ENCODE measurements at regions not wholly inside any gene's neighbourhood (a gene's known extent, or its start where the extent isn't known, plus 50 kb on each side); places are given as distances from the start of the nearest gene placed in this dataset.

- in situ Hi-C loops (cut with MboI; ENCODE audit: low sequenced_read_pairs), result no loop called here
- Histone ChIP-seq H3K4me3 (no peak overlapping the region), H3K9me3 (no peaks in the 10 kb centered on the region), H3K27me3 (ENCODE audit: low read depth) (no peaks in the 10 kb centered on the region), H3K4me1 (peaks cover 19% of the 10 kb centered on the region), H3K36me3 (replicated peaks) (no peaks in the 10 kb centered on the region)
- DNase-seq (ENCODE audit: low spot score in 2 of 2), result no peak
Measured at GRCh38 chr3:31013843-31014242, 119.4 kb upstream of the GADL1 start.

- Histone ChIP-seq H3K9me3 (no peaks in the 10 kb centered on the region), H3K4me3 (no peak overlapping the region), H3K27me3 (ENCODE audit: low read depth) (no peaks in the 10 kb centered on the region), H3K36me3 (replicated peaks) (no peaks in the 10 kb centered on the region), H3K4me1 (peaks cover 15% of the 10 kb centered on the region)
- in situ Hi-C loops (cut with MboI; ENCODE audit: low sequenced_read_pairs), result no loop called here
- no peak for DNase-seq (ENCODE audit: low spot score in 2 of 2)
Measured at GRCh38 chr3:31014317-31015040, 120.0 kb upstream of the GADL1 start.

GRCh38 chr3:31016196-31016595, 121.7 kb upstream of the GADL1 start:
- Histone ChIP-seq H3K9me3 (no peaks in the 10 kb centered on the region), H3K36me3 (replicated peaks) (no peaks in the 10 kb centered on the region), H3K4me1 (peaks cover 8% of the 10 kb centered on the region), H3K27me3 (ENCODE audit: low read depth) (no peaks in the 10 kb centered on the region), H3K4me3 (no peak overlapping the region)
- in situ Hi-C loops (cut with MboI; ENCODE audit: low sequenced_read_pairs), result no loop called here
- DNase-seq (ENCODE audit: low spot score in 2 of 2), result peak in 1 of 2 experiments; percentile 17

- H3K36me3 ChIP-seq (replicated peaks), result no peaks in the 10 kb centered on the region
- no peak for DNase-seq (ENCODE audit: low spot score in 2 of 2)
- no peak overlapping the region for H3K4me3 ChIP-seq
- H3K4me1 ChIP-seq, result no peaks in the 10 kb centered on the region; the same call in 1 of the 2 replicates
- H3K9me3 ChIP-seq, result no peaks in the 10 kb centered on the region
- in situ Hi-C loops (cut with MboI; ENCODE audit: low sequenced_read_pairs), result no loop called here
- H3K27me3 ChIP-seq (ENCODE audit: low read depth), result no peaks in the 10 kb centered on the region
Measured at GRCh38 chr3:31022716-31023115, 128.3 kb upstream of the GADL1 start.

GRCh38 chr3:31025541-31025940, 131.1 kb upstream of the GADL1 start:
- H3K9me3 ChIP-seq, result 0 out of 2 replicates have a peak, but pooled peaks cover 4% of the 10 kb centered on the region
- H3K4me3 ChIP-seq, result no peak overlapping the region
- no peak for DNase-seq (ENCODE audit: low spot score in 2 of 2)
- no peaks in the 10 kb centered on the region for H3K36me3 ChIP-seq (replicated peaks)
- H3K27me3 ChIP-seq (ENCODE audit: low read depth), result no peaks in the 10 kb centered on the region
- H3K4me1 ChIP-seq, result no peaks in the 10 kb centered on the region
- in situ Hi-C loops (cut with MboI; ENCODE audit: low sequenced_read_pairs), result no loop called here

GRCh38 chr3:31027191-31027761, 132.8 kb upstream of the GADL1 start:
- Histone ChIP-seq H3K27me3 (ENCODE audit: low read depth) (no peaks in the 10 kb centered on the region), H3K36me3 (replicated peaks) (no peaks in the 10 kb centered on the region), H3K9me3 (0 out of 2 replicates have a peak, but pooled peaks cover 4% of the 10 kb centered on the region), H3K4me1 (no peaks in the 10 kb centered on the region), H3K4me3 (no peak overlapping the region)
- DNase-seq (ENCODE audit: low spot score in 2 of 2), result no peak
- in situ Hi-C loops (cut with MboI; ENCODE audit: low sequenced_read_pairs), result no loop called here

- DNase-seq (ENCODE audit: low spot score in 2 of 2), result no peak
Measured at GRCh38 chr3:31027914-31028313, 133.5 kb upstream of the GADL1 start.

GRCh38 chr3:31028766-31029165, 134.3 kb upstream of the GADL1 start:
- Histone ChIP-seq H3K27me3 (ENCODE audit: low read depth) (no peaks in the 10 kb centered on the region), H3K9me3 (0 out of 2 replicates have a peak, but pooled peaks cover 4% of the 10 kb centered on the region), H3K4me1 (no peaks in the 10 kb centered on the region), H3K4me3 (no peak overlapping the region), H3K36me3 (replicated peaks) (no peaks in the 10 kb centered on the region)
- DNase-seq (ENCODE audit: low spot score in 2 of 2), result no peak
- in situ Hi-C loops (cut with MboI; ENCODE audit: low sequenced_read_pairs), result no loop called here

More at GRCh38 chr3:31027914-31028313, 133.5 kb upstream of the GADL1 start:
- 0 out of 2 replicates have a peak, but pooled peaks cover 4% of the 10 kb centered on the region for H3K9me3 ChIP-seq
- H3K27me3 ChIP-seq (ENCODE audit: low read depth), result no peaks in the 10 kb centered on the region
- no peaks in the 10 kb centered on the region for H3K4me1 ChIP-seq
- H3K4me3 ChIP-seq, result no peak overlapping the region
- in situ Hi-C loops (cut with MboI; ENCODE audit: low sequenced_read_pairs), result no loop called here
- H3K36me3 ChIP-seq (replicated peaks), result no peaks in the 10 kb centered on the region

GRCh38 chr3:31029706-31030105, 135.2 kb upstream of the GADL1 start:
- H3K36me3 ChIP-seq (replicated peaks), result no peaks in the 10 kb centered on the region
- H3K4me3 ChIP-seq, result no peak overlapping the region
- DNase-seq (ENCODE audit: low spot score in 2 of 2), result no peak
- no peaks in the 10 kb centered on the region for H3K4me1 ChIP-seq
- H3K9me3 ChIP-seq, result 0 out of 2 replicates have a peak, but pooled peaks cover 4% of the 10 kb centered on the region
- in situ Hi-C loops (cut with MboI; ENCODE audit: low sequenced_read_pairs), result no loop called here
- H3K27me3 ChIP-seq (ENCODE audit: low read depth), result no peaks in the 10 kb centered on the region; the same call in 1 of the 2 replicates

GRCh38 chr3:31035681-31036080, 141.2 kb upstream of the GADL1 start:
- no peaks in the 10 kb centered on the region for H3K36me3 ChIP-seq (replicated peaks)
- in situ Hi-C loops (cut with MboI; ENCODE audit: low sequenced_read_pairs), result no loop called here
- no peaks in the 10 kb centered on the region for H3K4me1 ChIP-seq
- H3K4me3 ChIP-seq, result no peak overlapping the region
- no peaks in the 10 kb centered on the region for H3K9me3 ChIP-seq
- H3K27me3 ChIP-seq (ENCODE audit: low read depth), result no peaks in the 10 kb centered on the region; the same call in 1 of the 2 replicates
- DNase-seq (ENCODE audit: low spot score in 2 of 2), result no peak

GRCh38 chr3:31038086-31038739, 143.8 kb upstream of the GADL1 start:
- Histone ChIP-seq H3K36me3 (replicated peaks) (no peaks in the 10 kb centered on the region), H3K4me3 (no peak overlapping the region), H3K27me3 (ENCODE audit: low read depth) (no peaks in the 10 kb centered on the region; the same call in 1 of the 2 replicates), H3K9me3 (no peaks in the 10 kb centered on the region), H3K4me1 (no peaks in the 10 kb centered on the region)
- DNase-seq (ENCODE audit: low spot score in 2 of 2), result no peak
- in situ Hi-C loops (cut with MboI; ENCODE audit: low sequenced_read_pairs), result no loop called here

- Histone ChIP-seq H3K36me3 (replicated peaks) (no peaks in the 10 kb centered on the region), H3K4me3 (no peak overlapping the region), H3K4me1 (no peaks in the 10 kb centered on the region), H3K27me3 (ENCODE audit: low read depth) (no peaks in the 10 kb centered on the region; the same call in 1 of the 2 replicates), H3K9me3 (no peaks in the 10 kb centered on the region)
- no peak for DNase-seq (ENCODE audit: low spot score in 2 of 2)
- in situ Hi-C loops (cut with MboI; ENCODE audit: low sequenced_read_pairs), result no loop called here
Measured at GRCh38 chr3:31039145-31039544, 144.7 kb upstream of the GADL1 start.

- no peaks in the 10 kb centered on the region for H3K36me3 ChIP-seq (replicated peaks)
- in situ Hi-C loops (cut with MboI; ENCODE audit: low sequenced_read_pairs), result no loop called here
- no peak overlapping the region for H3K4me3 ChIP-seq
- H3K9me3 ChIP-seq, result no peaks in the 10 kb centered on the region
- H3K4me1 ChIP-seq, result no peaks in the 10 kb centered on the region
- DNase-seq (ENCODE audit: low spot score in 2 of 2), result no peak
- H3K27me3 ChIP-seq (ENCODE audit: low read depth), result no peaks in the 10 kb centered on the region
Measured at GRCh38 chr3:31041161-31041978, 146.9 kb upstream of the GADL1 start.
